Testis (tissue), 2 donors: ENCODE measurements at regions not wholly inside any gene's neighbourhood (a gene's known extent, or its start where the extent isn't known, plus 50 kb on each side); places are given as distances from the start of the nearest gene placed in this dataset.
"Not testable (repeated sequence)": the region's sequence is repeated elsewhere in the genome, so short reads cannot be mapped to it uniquely, and the experiment has no call there.

Experiments used
- DNase-seq: peaks from one replicate; pipeline ENCODE4 v3.0.0-alpha.2; 2019
- H3K27ac ChIP-seq, 2 donors: fragments of 200-600 bp; sonication (generic); one replicate each; pipeline ENCODE4 v1.5.1; 2019
- H3K27me3 ChIP-seq: fragments of 200-600 bp; sonication (generic); one replicate; pipeline ENCODE4 v1.5.1; 2019
- H3K36me3 ChIP-seq: fragments of 200-600 bp; sonication (generic); one replicate; pipeline ENCODE4 v1.5.1; 2017; ENCODE audit warnings: low read depth; ENCODE audit errors: missing control alignments
- H3K4me1 ChIP-seq: fragments of 200-600 bp; sonication (generic); one replicate; pipeline ENCODE4 v1.5.1; 2019
- H3K4me3 ChIP-seq, 2 donors: fragments of 200-600 bp; sonication (generic); one replicate each; pipeline ENCODE4 v1.5.1; 2017 to 2019
- H3K9me3 ChIP-seq: fragments of 200-600 bp; sonication (generic); one replicate; pipeline ENCODE4 v1.5.1; 2017
- CTCF ChIP-seq, 3 experiments: fragments of 450-650 bp in 2 of 3; fragments of 200-600 bp in 1 of 3; sonication (generic) in 1 of 3; IDR thresholded peaks; one replicate each; pipeline ENCODE4 v1.5.1; 2016 to 2019; ENCODE audit warnings: antibody characterized with exemption in 3 of 3, mild to moderate bottlenecking in 2 of 3, moderate library complexity in 1 of 3
- POLR2A ChIP-seq: fragments of 450-650 bp; IDR thresholded peaks from one replicate; pipeline ENCODE4 v1.6.1; 2017; ENCODE audit warnings: antibody characterized with exemption, mild to moderate bottlenecking, moderate library complexity
- WGBS, 2 donors: methylation state at CpG; one replicate each; pipeline ENCODE4 v1.1.5; 2018; 5-methylcytosine and 5-hydroxymethylcytosine counted together
- intact Hi-C: fragments of 100-400 bp; cut with DNase I; formaldehyde crosslinking; loops from one replicate; pipeline ENCODE4 v1.15.1; 2023; ENCODE audit warnings: low total_unique reads

- 67 to 77% methylated on average over 1 of the region's 1 CpG for WGBS, 2 donors
- intact Hi-C loops = no loop called here
- Histone ChIP-seq H3K4me1 (no peaks in the 10 kb centered on the region), H3K27me3 (no peaks in the 10 kb centered on the region), H3K27ac (no peak overlapping the region), H3K4me3 (no peak overlapping the region), H3K36me3 (no peaks in the 10 kb centered on the region), H3K9me3 (no peaks in the 10 kb centered on the region)
- no peak for DNase-seq
- TF ChIP-seq CTCF (IDR thresholded peaks at IDR 0.05) (no peak), POLR2A (no peak)
These were observed 551.3 kb upstream of the STEAP1 start for GRCh38 chr7:89602984-89603383.

- no peak for DNase-seq
- Histone ChIP-seq H3K4me3 (no peak overlapping the region), H3K27me3 (no peaks in the 10 kb centered on the region), H3K9me3 (no peaks in the 10 kb centered on the region), H3K36me3 (no peaks in the 10 kb centered on the region), H3K27ac (no peak overlapping the region), H3K4me1 (no peaks in the 10 kb centered on the region)
- WGBS, 2 donors = 84 to 95% methylated on average over 3 of the region's 3 CpGs
- intact Hi-C loops = no loop called here
- no peak for TF ChIP-seq CTCF (IDR thresholded peaks at IDR 0.05)
- TF ChIP-seq POLR2A = no peak
These were observed 548.9 kb upstream of the STEAP1 start for GRCh38 chr7:89605362-89605761.

GRCh38 chr7:89606511-89606910 is 547.8 kb upstream of the STEAP1 start:
- no peak for DNase-seq
- 68 to 86% methylated on average over 3 of the region's 3 CpGs for whole genome bisulfite sequencing, 2 donors
- no peaks in the 10 kb centered on the region for H3K9me3 ChIP-seq
- no peak overlapping the region for H3K27ac ChIP-seq
- no peaks in the 10 kb centered on the region for H3K4me1 ChIP-seq
- TF ChIP-seq CTCF (IDR thresholded peaks at IDR 0.05) (no peak), POLR2A (no peak)
- intact Hi-C loops = no loop called here
- H3K4me3 ChIP-seq = no peak overlapping the region
- no peaks in the 10 kb centered on the region for H3K27me3 ChIP-seq
- no peaks in the 10 kb centered on the region for H3K36me3 ChIP-seq

GRCh38 chr7:89607792-89608191 is 546.5 kb upstream of the STEAP1 start:
- Histone ChIP-seq H3K27ac (no peak overlapping the region), H3K36me3 (no peaks in the 10 kb centered on the region), H3K27me3 (no peaks in the 10 kb centered on the region), H3K9me3 (no peaks in the 10 kb centered on the region), H3K4me3 (no peak overlapping the region), H3K4me1 (no peaks in the 10 kb centered on the region)
- TF ChIP-seq CTCF (IDR thresholded peaks at IDR 0.05) (no peak), POLR2A (no peak)
- intact Hi-C loops = no loop called here
- no peak for DNase-seq

- intact Hi-C loops, H3K36me3 ChIP-seq, H3K9me3 ChIP-seq, DNase-seq, H3K4me1 ChIP-seq, H3K4me3 ChIP-seq, H3K27me3 ChIP-seq, H3K27ac ChIP-seq: not testable (repeated sequence)
- 90 to 99% methylated on average over 6 of the region's 6 CpGs for WGBS, 2 donors
These were observed 537.4 kb upstream of the STEAP1 start for GRCh38 chr7:89616829-89617228.
